GM23248 (cell line): ENCODE measurements at regions not wholly inside any gene's neighbourhood (a gene's known extent, or its start where the extent isn't known, plus 50 kb on each side); places are given as distances from the start of the nearest gene placed in this dataset.

ENCODE experiments used
- EZH2 ChIP-seq: fragments of 200-600 bp; sonication (generic); IDR thresholded peaks from 2 replicates; pipeline ENCODE4 v1.6.1; 2018; ENCODE audit warnings: antibody characterized with exemption, mild to moderate bottlenecking; ENCODE audit not compliant: insufficient read depth, poor library complexity, severe bottlenecking
- EZH2phosphoT487 ChIP-seq: fragments of 200-600 bp; sonication (generic); IDR thresholded peaks from 2 replicates; pipeline ENCODE4 v1.6.1; 2018; ENCODE audit warnings: antibody characterized with exemption, moderate library complexity, mild to moderate bottlenecking, low read depth; ENCODE audit not compliant: insufficient read depth

DNA sequence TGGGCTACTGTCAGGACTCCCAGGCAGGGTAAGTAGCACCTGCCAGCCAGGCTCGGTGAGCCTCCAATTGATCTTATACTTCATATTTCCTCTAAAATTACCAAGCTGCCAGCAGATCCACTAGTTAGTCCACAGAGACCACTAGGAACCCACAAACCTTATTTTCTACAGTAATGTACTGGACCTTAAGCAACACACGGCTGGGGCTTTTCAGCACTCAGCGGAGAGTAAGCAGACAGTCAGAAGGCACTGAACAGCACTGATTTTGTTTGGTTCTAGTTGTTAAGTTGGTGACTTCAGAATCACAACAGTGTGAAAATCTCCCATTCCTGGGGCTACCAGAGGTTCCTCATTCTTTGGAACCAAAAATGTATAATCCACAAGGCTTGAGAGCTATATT is 56.1 kb downstream of the MRPL57 start:
- no peak for TF ChIP-seq EZH2phosphoT487
- no peak for TF ChIP-seq EZH2
